ENCODE measurements at regions not wholly inside any gene's neighbourhood (a gene's known extent, or its start where the extent isn't known, plus 50 kb on each side); places are given as distances from the start of the nearest gene placed in this dataset.

DNA sequence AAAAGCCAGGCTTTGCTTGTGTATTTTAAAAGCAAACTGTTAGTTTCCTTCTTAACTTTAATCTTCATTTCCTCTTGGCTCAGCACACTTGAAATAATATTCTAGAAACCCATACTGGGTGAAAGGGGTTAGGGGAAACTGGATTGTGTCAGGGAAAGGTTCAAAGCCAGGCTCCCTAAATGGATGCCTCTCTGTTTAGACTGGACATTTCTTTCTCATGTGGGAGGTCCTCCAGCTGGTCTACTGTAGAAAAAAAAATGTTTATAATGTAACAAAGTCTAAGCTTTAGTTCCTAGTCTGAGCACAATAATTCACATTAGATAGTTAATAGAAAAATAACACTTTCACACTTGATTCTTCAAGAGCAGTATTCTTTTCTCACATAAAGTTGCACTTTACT lies 89.0 kb upstream of the AKIRIN2 start:
- no peak for TF ChIP-seq EZH2 (IDR thresholded peaks at IDR 0.05; ENCODE audit: borderline replicate concordance, low read depth, low read length, poor library complexity, severe bottlenecking)
- TF ChIP-seq, protein P1, sequence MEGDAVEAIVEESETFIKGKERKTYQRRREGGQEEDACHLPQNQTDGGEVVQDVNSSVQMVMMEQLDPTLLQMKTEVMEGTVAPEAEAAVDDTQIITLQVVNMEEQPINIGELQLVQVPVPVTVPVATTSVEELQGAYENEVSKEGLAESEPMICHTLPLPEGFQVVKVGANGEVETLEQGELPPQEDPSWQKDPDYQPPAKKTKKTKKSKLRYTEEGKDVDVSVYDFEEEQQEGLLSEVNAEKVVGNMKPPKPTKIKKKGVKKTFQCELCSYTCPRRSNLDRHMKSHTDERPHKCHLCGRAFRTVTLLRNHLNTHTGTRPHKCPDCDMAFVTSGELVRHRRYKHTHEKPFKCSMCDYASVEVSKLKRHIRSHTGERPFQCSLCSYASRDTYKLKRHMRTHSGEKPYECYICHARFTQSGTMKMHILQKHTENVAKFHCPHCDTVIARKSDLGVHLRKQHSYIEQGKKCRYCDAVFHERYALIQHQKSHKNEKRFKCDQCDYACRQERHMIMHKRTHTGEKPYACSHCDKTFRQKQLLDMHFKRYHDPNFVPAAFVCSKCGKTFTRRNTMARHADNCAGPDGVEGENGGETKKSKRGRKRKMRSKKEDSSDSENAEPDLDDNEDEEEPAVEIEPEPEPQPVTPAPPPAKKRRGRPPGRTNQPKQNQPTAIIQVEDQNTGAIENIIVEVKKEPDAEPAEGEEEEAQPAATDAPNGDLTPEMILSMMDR (conservative IDR thresholded peaks at IDR 0.05; ENCODE audit: low read depth, low read length), result no peak
